Small intestine (tissue), 7 donors: ENCODE measurements at regions not wholly inside any gene's neighbourhood (a gene's known extent, or its start where the extent isn't known, plus 50 kb on each side); places are given as distances from the start of the nearest gene placed in this dataset.
A peak's percentile ranks its signal among the peaks of the same experiment; 100 is the strongest.

Source experiments
- DNase-seq, 2 donors: peaks; one replicate each; pipeline versions ENCODE4 v3.0.0 to v3.0.0-alpha.2; 2013
- FAIRE-seq: peaks from 2 replicates; lab custom pipeline; 2012; peaks lifted over from hg19 to GRCh38; lab: Jason Lieb, UNC
- H3K27ac ChIP-seq, 3 donors: one replicate each; pipeline ENCODE4 v1.5.1; 2013; ENCODE audit warnings: low read length in 2 of 3, mild to moderate bottlenecking in 2 of 3, control low read depth in 1 of 3, inconsistent platforms in 1 of 3, low read depth in 1 of 3, moderate library complexity in 1 of 3
- H3K27me3 ChIP-seq, 3 donors: one replicate each; pipeline ENCODE4 v1.6.1; 2013; ENCODE audit warnings: low read length in 3 of 3, inconsistent platforms in 1 of 3; ENCODE audit not compliant: control insufficient read depth in 3 of 3, insufficient read depth in 3 of 3
- H3K36me3 ChIP-seq, 3 donors: one replicate each; pipeline ENCODE4 v1.6.1; 2013; ENCODE audit warnings: low read length in 3 of 3, inconsistent platforms in 1 of 3, low read depth in 1 of 3, mild to moderate bottlenecking in 1 of 3, moderate library complexity in 1 of 3; ENCODE audit not compliant: control insufficient read depth in 3 of 3, insufficient read depth in 2 of 3
- H3K4me1 ChIP-seq, 3 donors: one replicate each; pipeline ENCODE4 v1.6.1; 2013; ENCODE audit warnings: low read length in 2 of 3, inconsistent platforms in 1 of 3, low read depth in 1 of 3, mild to moderate bottlenecking in 1 of 3, moderate library complexity in 1 of 3; ENCODE audit not compliant: control insufficient read depth in 3 of 3, insufficient read depth in 2 of 3
- H3K4me3 ChIP-seq, 3 donors: one replicate each; pipeline ENCODE4 v1.5.1; 2013; ENCODE audit warnings: low read length in 3 of 3, control low read depth in 1 of 3, inconsistent platforms in 1 of 3, low read depth in 1 of 3, mild to moderate bottlenecking in 1 of 3, moderate library complexity in 1 of 3
- H3K9me3 ChIP-seq, 2 donors: one replicate each; pipeline ENCODE4 v1.6.1; 2013; ENCODE audit warnings: low read depth in 1 of 2, low read length in 1 of 2; ENCODE audit not compliant: control insufficient read depth in 2 of 2, insufficient read depth in 1 of 2
- WGBS, 3 donors: extraction: QIAGEN DNeasy Blood & Tissue Kit; methylation state at CpG; one replicate each; pipeline ENCODE4 v1.1.7; 2013; 5-methylcytosine and 5-hydroxymethylcytosine counted together
- donor health status: healthy with polysubstance abuse.
- donor health status: control.
- donor health status: control.
- donor health status: Bipolar disorder and iron deficiency.
- donor health status: healthy.

DNA sequence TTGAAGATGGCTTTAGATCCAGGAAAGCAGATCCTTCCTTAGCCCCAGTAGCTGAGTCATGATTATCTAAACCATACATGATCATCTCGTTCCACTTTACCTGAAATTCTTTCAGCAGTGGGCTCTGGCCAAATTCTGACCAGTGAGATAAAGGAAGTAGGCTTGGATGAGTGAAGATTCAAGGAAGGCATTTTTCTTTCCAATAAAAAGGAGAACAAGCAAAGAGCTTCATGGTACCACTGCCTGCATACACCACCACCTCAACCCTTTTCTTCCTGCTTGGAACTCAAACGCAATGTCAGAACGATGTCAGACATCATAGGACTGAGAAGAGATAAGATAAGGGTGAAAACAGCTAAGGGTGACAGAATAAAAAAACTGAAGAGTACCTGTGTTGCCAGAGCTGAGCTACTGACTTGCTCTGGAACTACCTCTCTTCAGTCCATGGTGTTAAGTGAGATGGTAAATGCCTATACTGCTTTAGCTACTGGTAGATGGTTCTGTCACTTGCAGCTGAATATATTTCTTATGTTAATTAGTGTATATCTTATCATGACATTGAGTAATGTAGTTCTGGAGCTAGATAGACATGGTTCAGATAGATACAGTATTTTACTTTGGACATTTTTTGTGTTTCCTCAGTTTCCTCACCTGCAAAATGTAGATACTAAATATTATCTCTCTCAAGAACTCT is 58.7 kb upstream of the ACVR1 start:
- FAIRE-seq (no peak), DNase-seq (peak; percentile 42 to 46)
- Histone ChIP-seq H3K4me3 (no peak overlapping the region), H3K27ac (peak overlapping the region in 1 of 3 donors; percentile 2), H3K9me3 (no peaks in the 10 kb centered on the region), H3K27me3 (no peaks in the 10 kb centered on the region), H3K36me3 (no peaks in the 10 kb centered on the region), H3K4me1 (peaks cover 3 to 32% (median 6%) of the 10 kb centered on the region in 3 donors)
- WGBS, 3 donors = 26 to 48% (median 39%) methylated on average over 3 of the region's 3 CpGs

DNA sequence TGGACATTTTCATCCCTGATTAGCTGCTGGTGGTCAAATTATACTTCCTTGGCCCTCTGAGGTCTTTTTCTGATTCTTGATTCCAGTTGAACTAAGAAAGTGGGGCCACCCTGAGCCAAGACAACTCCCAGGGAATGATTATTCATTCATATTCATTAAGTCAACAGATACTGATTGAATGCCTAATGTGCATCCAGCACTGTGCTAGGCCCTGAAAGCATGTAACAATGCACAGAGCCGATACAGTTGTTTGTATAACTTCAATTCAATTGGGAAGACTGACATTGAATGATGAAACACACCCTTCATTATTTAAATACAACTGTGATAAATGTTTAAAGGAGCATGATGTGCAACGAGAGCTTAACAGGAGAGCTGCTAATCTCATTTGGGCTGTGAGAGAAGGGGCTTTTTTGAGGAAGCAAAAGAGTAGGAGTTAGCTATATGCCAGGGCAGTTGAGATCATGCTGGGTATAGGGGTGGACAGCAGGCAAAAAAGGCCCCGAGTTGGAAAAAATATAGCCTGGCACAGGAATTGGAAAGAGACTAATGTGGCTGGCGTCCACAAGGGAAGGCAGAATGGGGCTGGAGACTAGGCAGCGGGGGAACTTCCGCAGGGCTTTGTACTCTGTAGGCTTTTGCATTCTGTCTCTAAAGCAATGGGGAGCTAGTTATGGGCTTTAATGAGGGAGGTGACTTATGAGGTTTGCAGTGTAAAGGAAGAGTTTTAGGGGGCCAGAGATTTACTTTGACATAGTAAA is 57.2 kb upstream of the ACVR1 start:
- no peak for FAIRE-seq
- no peak overlapping the region for H3K4me3 ChIP-seq
- DNase-seq = no peak
- peaks cover 3 to 19% (median 6%) of the 10 kb centered on the region in 3 donors for H3K4me1 ChIP-seq
- no peak overlapping the region for H3K27ac ChIP-seq
- no peaks in the 10 kb centered on the region for H3K36me3 ChIP-seq
- no peaks in the 10 kb centered on the region for H3K27me3 ChIP-seq
- H3K9me3 ChIP-seq = no peaks in the 10 kb centered on the region
- 73 to 81% (median 79%) methylated on average over 6 of the region's 6 CpGs for WGBS, 3 donors

DNA sequence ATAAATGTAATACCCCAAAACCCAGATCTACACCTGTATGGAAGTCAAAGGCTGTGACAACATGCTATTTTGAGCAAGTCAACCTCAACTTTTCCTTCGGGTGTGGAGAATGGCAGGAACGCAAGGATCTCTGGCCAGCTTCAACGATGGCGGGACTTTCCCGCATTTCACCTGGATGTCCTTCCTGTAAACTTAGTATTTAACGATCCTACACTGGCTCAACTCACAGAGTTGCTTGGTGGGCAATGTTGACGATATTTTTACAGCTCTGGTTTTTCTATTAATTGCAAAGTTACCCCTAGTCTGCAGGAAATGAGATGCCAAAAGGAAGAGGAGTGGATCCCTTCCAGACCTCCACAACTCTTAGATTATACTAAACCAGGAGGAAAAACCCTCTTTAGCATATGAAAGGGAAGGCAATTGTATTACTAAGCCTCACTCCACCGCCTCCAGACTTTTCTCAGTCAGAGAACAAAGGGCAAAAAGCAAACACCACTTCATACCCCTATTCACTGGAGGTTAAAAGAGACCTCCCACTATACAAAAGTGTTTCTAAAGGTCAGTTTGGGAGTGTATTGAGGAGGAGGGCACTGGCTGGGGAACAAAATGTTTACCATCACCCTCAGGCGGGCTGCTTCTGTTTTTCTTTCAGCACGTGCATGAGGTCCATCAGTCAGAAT is 56.5 kb upstream of the ACVR1 start:
- 56 to 76% (median 74%) methylated on average over 10 of the region's 10 CpGs for WGBS, 3 donors

DNA sequence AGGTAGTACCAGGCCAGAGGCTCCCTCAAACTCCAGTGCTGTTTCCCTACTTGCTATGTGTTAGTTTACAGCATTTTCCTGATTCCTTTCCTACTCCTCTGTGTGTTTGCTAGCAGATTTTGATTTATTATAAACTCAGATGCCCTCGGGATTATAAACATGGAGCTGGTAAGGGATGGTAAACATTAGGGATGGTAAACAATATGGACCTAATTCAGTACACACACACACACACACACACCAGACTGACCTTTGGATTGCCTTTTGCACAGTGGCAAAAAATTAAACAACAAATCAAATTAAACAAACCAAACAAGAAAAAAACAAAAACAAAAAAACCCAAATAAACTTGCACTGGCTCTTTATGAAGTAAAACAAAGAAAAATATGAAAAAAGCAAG is 55.4 kb upstream of the ACVR1 start:
- DNase-seq (peak; percentile 10 to 14), FAIRE-seq (no peak)
- 11 to 38% (median 19%) methylated on average over 1 of the region's 1 CpG for WGBS, 3 donors
- H3K4me3 ChIP-seq = no peak overlapping the region
- H3K27ac ChIP-seq = no peak overlapping the region
- peaks cover 3 to 10% (median 6%) of the 10 kb centered on the region in 3 donors for H3K4me1 ChIP-seq
- no peaks in the 10 kb centered on the region for H3K27me3 ChIP-seq
- H3K9me3 ChIP-seq = no peaks in the 10 kb centered on the region
- H3K36me3 ChIP-seq = no peaks in the 10 kb centered on the region

More for the DNA sequence above, 56.5 kb upstream of the ACVR1 start:
- H3K27me3 ChIP-seq = no peaks in the 10 kb centered on the region
- H3K4me1 ChIP-seq = peaks cover 3 to 16% (median 6%) of the 10 kb centered on the region in 3 donors
- H3K27ac ChIP-seq = no peak overlapping the region
- no peak overlapping the region for H3K4me3 ChIP-seq
- no peaks in the 10 kb centered on the region for H3K36me3 ChIP-seq
- H3K9me3 ChIP-seq = no peaks in the 10 kb centered on the region
- DNase-seq (peak in 1 of 2 donors; percentile 46), FAIRE-seq (no peak)

DNA sequence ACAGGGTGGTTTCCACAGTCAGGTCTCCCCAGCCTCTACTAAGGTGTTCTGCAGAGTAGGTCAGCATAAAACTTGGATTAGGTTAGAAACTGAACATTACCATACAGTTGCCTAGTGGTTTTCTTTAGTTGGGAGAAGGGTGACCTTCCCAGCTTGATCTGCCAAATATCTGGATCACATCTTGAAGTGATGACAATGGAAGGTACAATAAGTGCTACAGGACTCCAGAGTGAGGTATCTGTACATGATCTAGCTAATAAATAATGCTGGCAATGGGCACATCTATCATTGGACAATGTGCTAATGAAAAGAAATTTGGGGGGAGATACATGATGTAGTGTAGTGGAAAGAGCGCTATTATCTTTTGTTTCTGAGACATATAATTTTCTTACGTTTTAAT is 54.6 kb upstream of the ACVR1 start:
- no peak for FAIRE-seq
- H3K4me1 ChIP-seq = peaks cover 2 to 6% (median 4%) of the 10 kb centered on the region in 3 donors
- 49 to 68% (median 67%) methylated on average over 2 of the region's 2 CpGs for WGBS, 3 donors

DNA sequence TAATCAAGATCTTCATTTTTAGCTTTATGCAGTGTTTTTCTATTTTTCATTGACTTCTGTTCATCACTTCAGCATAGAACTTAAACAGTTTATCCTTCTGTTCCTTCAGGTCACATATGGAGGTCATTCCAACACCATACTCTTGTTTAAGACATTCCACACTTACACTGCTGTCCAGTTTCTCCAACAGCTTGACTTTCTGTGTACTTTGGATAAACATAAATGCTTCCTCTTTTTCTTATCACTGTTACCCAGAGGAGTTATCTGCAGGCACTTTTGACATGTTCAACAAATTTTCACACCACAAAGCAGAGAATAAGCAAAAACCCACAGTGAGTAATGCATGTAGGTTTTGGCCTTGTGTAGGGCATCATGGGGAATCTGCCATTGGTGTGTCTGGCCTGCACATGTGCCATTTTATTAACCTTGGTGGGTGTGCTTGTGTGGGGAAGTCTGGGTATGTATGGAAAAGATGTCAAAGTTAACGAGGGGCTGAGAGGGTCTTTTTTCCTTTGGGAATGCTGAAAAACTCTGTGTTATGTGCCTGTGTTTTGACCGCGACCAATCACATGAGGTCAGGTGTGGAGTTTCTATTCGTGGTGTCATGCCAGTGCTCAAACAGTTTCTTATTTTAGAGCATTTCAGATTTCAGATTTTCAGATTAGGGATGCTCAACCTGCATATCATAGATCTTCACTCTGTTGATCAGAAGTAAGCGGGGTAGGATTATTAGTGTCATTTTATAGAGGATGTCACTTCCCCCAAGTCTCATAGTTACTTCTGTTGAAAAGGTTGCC is 53.9 kb upstream of the ACVR1 start:
- Histone ChIP-seq H3K27ac (no peak overlapping the region), H3K36me3 (no peaks in the 10 kb centered on the region), H3K4me3 (no peak overlapping the region), H3K9me3 (no peaks in the 10 kb centered on the region), H3K4me1 (peaks cover 2 to 6% (median 4%) of the 10 kb centered on the region in 3 donors), H3K27me3 (no peaks in the 10 kb centered on the region)
- 79 to 92% (median 82%) methylated on average over 5 of the region's 5 CpGs for WGBS, 3 donors
- no peak for DNase-seq
- FAIRE-seq = no peak

More for the DNA sequence above, 54.6 kb upstream of the ACVR1 start:
- Histone ChIP-seq H3K27ac (no peak overlapping the region), H3K27me3 (no peaks in the 10 kb centered on the region), H3K36me3 (no peaks in the 10 kb centered on the region), H3K4me3 (no peak overlapping the region), H3K9me3 (no peaks in the 10 kb centered on the region)
- no peak for DNase-seq

DNA sequence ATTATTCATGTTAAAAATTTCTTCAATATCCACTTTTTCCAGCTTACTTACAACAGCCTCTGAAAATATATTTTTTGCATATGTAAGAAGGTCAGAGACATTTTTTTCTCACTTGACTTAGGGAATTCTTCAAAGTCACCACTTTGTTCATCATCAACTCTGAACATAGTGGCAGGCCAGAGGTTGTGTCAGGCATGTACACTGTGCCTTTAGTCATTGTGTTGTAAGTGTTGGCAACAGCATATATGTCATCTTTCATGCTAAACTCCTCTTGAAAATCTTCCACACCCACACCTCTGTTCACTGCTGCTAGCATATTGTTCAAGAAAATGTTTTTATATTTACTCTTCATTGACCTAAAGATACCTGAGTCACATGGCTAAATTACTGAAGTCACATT is 52.2 kb upstream of the ACVR1 start:
- Histone ChIP-seq H3K4me1 (peaks cover 0 to 4% (median 0%) of the 10 kb centered on the region in 3 donors), H3K4me3 (no peak overlapping the region), H3K9me3 (no peaks in the 10 kb centered on the region), H3K27ac (no peak overlapping the region), H3K27me3 (no peaks in the 10 kb centered on the region), H3K36me3 (no peaks in the 10 kb centered on the region)
- DNase-seq = no peak
- FAIRE-seq = no peak

DNA sequence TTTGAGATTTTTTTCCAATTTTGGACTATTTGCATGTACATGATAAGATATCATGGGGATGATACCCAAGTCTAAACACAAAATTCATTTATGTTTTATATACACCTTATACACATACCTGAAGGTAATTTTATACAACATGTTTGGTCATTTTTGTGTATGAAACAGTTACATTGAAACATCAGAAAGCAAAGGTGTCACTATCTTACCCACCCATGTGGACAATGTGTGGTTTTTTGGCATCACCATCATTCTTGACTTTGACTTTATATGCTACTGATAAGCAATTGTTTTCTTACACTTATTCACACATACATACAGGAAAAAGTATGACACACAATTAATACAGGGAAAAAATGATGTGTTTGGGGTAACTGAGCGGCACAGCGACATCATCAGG is 51.0 kb upstream of the ACVR1 start:
- H3K4me1 ChIP-seq = no peaks in the 10 kb centered on the region
- no peaks in the 10 kb centered on the region for H3K36me3 ChIP-seq
- no peak for DNase-seq
- 96 to 98% (median 96%) methylated on average over 2 of the region's 2 CpGs for WGBS, 3 donors
- no peaks in the 10 kb centered on the region for H3K9me3 ChIP-seq
- no peaks in the 10 kb centered on the region for H3K27me3 ChIP-seq
- H3K4me3 ChIP-seq = no peak overlapping the region
- no peak overlapping the region for H3K27ac ChIP-seq
- FAIRE-seq = no peak
